K562 (cell line): ENCODE measurements at regions not wholly inside any gene's neighbourhood (a gene's known extent, or its start where the extent isn't known, plus 50 kb on each side); places are given as distances from the start of the nearest gene placed in this dataset.
A peak's percentile ranks its signal among the peaks of the same experiment; 100 is the strongest.

Experiments
- ATAC-seq: fragments of 200-7000 bp; cut with Tn5 transposase; 3 replicates; pipeline ENCODE4 v1.9.1; 2020; ENCODE audit warnings: moderate library complexity
- BruUV-seq: library from RNA; stranded (reverse); fragments of 400-500 nt; replicated peaks from 2 replicates; lab custom pipeline; 2021; lab: Mats Ljungman, UMichigan
- CTCF ChIA-PET: fragments of 300-600 bp; formaldehyde crosslinking; extraction: SDS; loops from one replicate; lab custom pipeline; 2021; ENCODE audit warnings: low intra/inter-chr PET ratio; lab: Yijun Ruan, JAX
- POLR2A ChIA-PET: fragments of 300-600, 350-650 bp; sonication (Branson Sonifier 250); formaldehyde crosslinking; extraction: SDS; loops from one replicate; lab custom pipeline; 2021; ENCODE audit warnings: antibody characterized with exemption, inconsistent platforms; lab: Yijun Ruan, JAX
- DNase-seq, 4 experiments: peaks; one replicate each; pipeline versions ENCODE4 v3.0.0 to v3.0.0-alpha.2; 2011 to 2018; ENCODE audit warnings: low spot score in 3 of 4, mixed read lengths in 3 of 4; ENCODE audit errors: extremely low read depth in 1 of 4
- FAIRE-seq: peaks from 2 replicates; lab custom pipeline; 2011; peaks lifted over from hg19 to GRCh38; lab: Jason Lieb, UNC
- H2AFZ ChIP-seq: 2 replicates; pipeline ENCODE4 v1.6.0; 2011; ENCODE audit warnings: low read depth, low read length, control low read depth, inconsistent platforms
- H3K27ac ChIP-seq: fragments of 200-600 bp; 3 replicates; pipeline ENCODE4 v1.8.0; 2011; ENCODE audit warnings: low read depth, mild to moderate bottlenecking, control low read depth, inconsistent platforms, low read length, moderate library complexity, mixed read lengths; ENCODE audit errors: extremely low read depth
- H3K27me3 ChIP-seq, 2 experiments: fragments of 300-600 bp in 1 of 2; 2 replicates in 1 of 2; 3 replicates in 1 of 2; pipeline versions ENCODE4 v1.6.0 to v1.8.0; 2011; ENCODE audit warnings: inconsistent platforms in 2 of 2, low read length in 2 of 2, mild to moderate bottlenecking in 1 of 2, mixed read lengths in 1 of 2, moderate library complexity in 1 of 2; ENCODE audit not compliant: control insufficient read depth in 2 of 2, insufficient read depth in 2 of 2
- H3K36me3 ChIP-seq: fragments of 300-600 bp; 3 replicates; pipeline ENCODE4 v1.8.0; 2011; ENCODE audit warnings: mild to moderate bottlenecking, low read length, inconsistent platforms; ENCODE audit not compliant: control insufficient read depth, insufficient read depth
- H3K4me1 ChIP-seq, 2 experiments: fragments of 200-600 bp in 1 of 2; replicated peaks in 1 of 2; 2 replicates in 1 of 2; 3 replicates in 1 of 2; pipeline versions ENCODE4 v1.5.1 to v1.8.0; 2011; ENCODE audit warnings: inconsistent platforms in 2 of 2, low read length in 2 of 2, mild to moderate bottlenecking in 1 of 2, mixed read lengths in 1 of 2, moderate library complexity in 1 of 2; ENCODE audit not compliant: control insufficient read depth in 2 of 2, insufficient read depth in 2 of 2
- H3K4me2 ChIP-seq: 2 replicates; pipeline ENCODE4 v1.6.1; 2011; ENCODE audit warnings: low read length, control low read depth, inconsistent platforms, mixed read lengths; ENCODE audit not compliant: insufficient read depth
- H3K4me3 ChIP-seq: fragments of 200-600 bp; sonication (generic), shearing (Covaris generic); 2 replicates; pipeline ENCODE4 v1.5.1; 2016; ENCODE audit warnings: control low read depth, inconsistent platforms
- H3K79me2 ChIP-seq: fragments of 200-600 bp; 3 replicates; pipeline ENCODE4 v1.8.0; 2011; ENCODE audit warnings: low read length, inconsistent platforms; ENCODE audit not compliant: control insufficient read depth, insufficient read depth
- H3K9ac ChIP-seq, 2 experiments: 2 replicates each; pipeline versions ENCODE4 v1.6.0 to v1.6.1; 2011; ENCODE audit warnings: low read depth in 2 of 2, low read length in 2 of 2, control low read depth in 1 of 2, inconsistent platforms in 1 of 2, mild to moderate bottlenecking in 1 of 2, mixed read lengths in 1 of 2; ENCODE audit not compliant: insufficient read depth in 1 of 2
- H3K9me1 ChIP-seq: one replicate; pipeline ENCODE4 v1.6.0; 2011; ENCODE audit warnings: inconsistent platforms, mild to moderate bottlenecking, low read length, moderate library complexity; ENCODE audit not compliant: control insufficient read depth, insufficient read depth
- H3K9me3 ChIP-seq: replicated peaks from 2 replicates; pipeline ENCODE4 v1.5.1; 2011; ENCODE audit warnings: low read depth, low read length, inconsistent platforms; ENCODE audit not compliant: control insufficient read depth, insufficient read depth
- H4K20me1 ChIP-seq: replicated peaks from 2 replicates; pipeline ENCODE4 v1.6.1; 2011; ENCODE audit warnings: low read length, inconsistent platforms, mixed read lengths; ENCODE audit not compliant: control insufficient read depth, insufficient read depth
- FOXJ3 ChIP-seq: sonication (generic); formaldehyde crosslinking; IDR thresholded peaks from 2 replicates; pipeline ENCODE4 v1.4.0; 2020; ENCODE audit warnings: mild to moderate bottlenecking, missing genetic modification reagents
- HNRNPL ChIP-seq: fragments of 200-400 bp; formaldehyde crosslinking; IDR thresholded peaks from 2 replicates; pipeline ENCODE4 v1.6.1; 2017; ENCODE audit warnings: low read depth, mild to moderate bottlenecking, low read length
- NR3C1 ChIP-seq: sonication (generic); formaldehyde crosslinking; IDR thresholded peaks from 2 replicates; pipeline ENCODE4 v1.8.1; 2022; ENCODE audit warnings: missing genetic modification reagents
- RBM39 ChIP-seq: fragments of 200-400 bp; formaldehyde crosslinking; optimal IDR thresholded peaks from 2 replicates; pipeline ENCODE3; 2018; ENCODE audit warnings: low read depth, low read length
- TCF7L2 ChIP-seq: fragments of 150-350 bp; IDR thresholded peaks from 2 replicates; pipeline ENCODE4 v1.6.1; 2016; ENCODE audit warnings: low read depth, mild to moderate bottlenecking, low read length, moderate library complexity
- WGBS: fragments of 100-300 bp; shearing (Covaris generic); methylation state at CpG from one replicate; pipeline ENCODE4 v1.1.6; 2016; ENCODE audit warnings: low coverage, mixed read lengths; ENCODE audit not compliant: insufficient coverage; ENCODE audit errors: missing lambda C conversion rate; 5-methylcytosine and 5-hydroxymethylcytosine counted together
- in situ Hi-C: fragments of 300-500 bp; cut with MboI; formaldehyde crosslinking; loops from 4 replicates; pipeline ENCODE4 v1.15.0; 2018; ENCODE audit warnings: inconsistent platforms, mixed read lengths
- intact Hi-C: fragments of 100-400 bp; cut with micrococcal nuclease; formaldehyde crosslinking; loops from 2 replicates; pipeline ENCODE4 v1.14.2; 2022
- TF ChIP-seq, protein P1 (sequence below), 2 experiments: fragments of 450-650 bp; formaldehyde crosslinking in 1 of 2; IDR thresholded peaks; 2 replicates each; pipeline versions ENCODE4 v1.4.0 to v1.6.1; 2014 to 2020; ENCODE audit warnings: mild to moderate bottlenecking in 2 of 2, borderline replicate concordance in 1 of 2, low read depth in 1 of 2
- TF ChIP-seq, protein P2 (sequence below): fragments of 450-650 bp; IDR thresholded peaks from 2 replicates; pipeline ENCODE4 v1.6.1; 2017; ENCODE audit warnings: antibody characterized with exemption
- TF ChIP-seq, protein P3 (sequence below): fragments of 250-450 bp; sonication (Bioruptor Pico); IDR thresholded peaks from 2 replicates; pipeline ENCODE4 v1.8.0; 2022; ENCODE audit warnings: inconsistent platforms

DNA sequence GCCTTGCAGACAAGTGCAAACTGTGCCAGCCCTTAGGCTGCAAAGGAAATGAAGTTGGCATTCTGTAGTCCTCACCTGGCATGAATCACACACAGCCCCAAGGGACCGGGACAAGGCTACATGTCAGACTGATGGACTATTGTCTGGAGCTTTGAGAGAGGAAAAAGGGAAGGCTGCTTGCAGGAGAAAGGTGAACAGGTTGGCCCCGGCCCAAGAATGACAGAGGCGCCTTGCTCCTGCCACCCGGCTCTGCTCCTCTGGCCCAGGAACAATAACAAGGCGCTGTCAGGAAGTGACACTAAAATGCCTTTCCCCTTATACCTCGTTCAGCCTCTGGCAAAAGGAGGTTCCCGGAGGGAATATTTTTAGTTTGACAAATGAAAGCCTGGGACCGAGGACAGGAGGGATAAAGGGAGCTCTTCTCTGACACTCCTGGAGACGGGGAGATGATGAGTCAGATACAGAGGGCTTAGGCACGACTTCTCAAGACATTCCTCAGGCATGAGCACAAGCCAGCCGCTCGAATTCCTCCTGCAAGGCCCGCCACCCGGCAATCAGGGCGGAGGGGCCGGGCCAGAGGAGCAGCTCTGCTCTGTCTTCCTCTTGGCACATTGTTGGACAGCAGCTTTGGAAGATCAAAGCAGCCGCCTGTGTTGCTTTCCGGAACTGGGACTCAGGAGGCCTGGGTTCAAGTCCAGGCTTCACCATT, 105.8 kb downstream of the NOG start:
- no peak overlapping the region for H2AFZ ChIP-seq
- POLR2A ChIA-PET = interaction anchor here (1.0 kb wide), 1 partner anchor 197 kb away, joined by 5 read pairs; no protein-coding TSS in a partner anchor
- FAIRE-seq = no peak
- TF ChIP-seq, protein P1, sequence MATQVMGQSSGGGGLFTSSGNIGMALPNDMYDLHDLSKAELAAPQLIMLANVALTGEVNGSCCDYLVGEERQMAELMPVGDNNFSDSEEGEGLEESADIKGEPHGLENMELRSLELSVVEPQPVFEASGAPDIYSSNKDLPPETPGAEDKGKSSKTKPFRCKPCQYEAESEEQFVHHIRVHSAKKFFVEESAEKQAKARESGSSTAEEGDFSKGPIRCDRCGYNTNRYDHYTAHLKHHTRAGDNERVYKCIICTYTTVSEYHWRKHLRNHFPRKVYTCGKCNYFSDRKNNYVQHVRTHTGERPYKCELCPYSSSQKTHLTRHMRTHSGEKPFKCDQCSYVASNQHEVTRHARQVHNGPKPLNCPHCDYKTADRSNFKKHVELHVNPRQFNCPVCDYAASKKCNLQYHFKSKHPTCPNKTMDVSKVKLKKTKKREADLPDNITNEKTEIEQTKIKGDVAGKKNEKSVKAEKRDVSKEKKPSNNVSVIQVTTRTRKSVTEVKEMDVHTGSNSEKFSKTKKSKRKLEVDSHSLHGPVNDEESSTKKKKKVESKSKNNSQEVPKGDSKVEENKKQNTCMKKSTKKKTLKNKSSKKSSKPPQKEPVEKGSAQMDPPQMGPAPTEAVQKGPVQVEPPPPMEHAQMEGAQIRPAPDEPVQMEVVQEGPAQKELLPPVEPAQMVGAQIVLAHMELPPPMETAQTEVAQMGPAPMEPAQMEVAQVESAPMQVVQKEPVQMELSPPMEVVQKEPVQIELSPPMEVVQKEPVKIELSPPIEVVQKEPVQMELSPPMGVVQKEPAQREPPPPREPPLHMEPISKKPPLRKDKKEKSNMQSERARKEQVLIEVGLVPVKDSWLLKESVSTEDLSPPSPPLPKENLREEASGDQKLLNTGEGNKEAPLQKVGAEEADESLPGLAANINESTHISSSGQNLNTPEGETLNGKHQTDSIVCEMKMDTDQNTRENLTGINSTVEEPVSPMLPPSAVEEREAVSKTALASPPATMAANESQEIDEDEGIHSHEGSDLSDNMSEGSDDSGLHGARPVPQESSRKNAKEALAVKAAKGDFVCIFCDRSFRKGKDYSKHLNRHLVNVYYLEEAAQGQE (IDR thresholded peaks at IDR 0.05; ENCODE audit: borderline replicate concordance) = 0 out of 2 replicates have a peak, but pooled peaks have one; percentile 11
- TF ChIP-seq, protein P1 (CRISPR knock-in tag; IDR thresholded peaks at IDR 0.05; ENCODE audit: low read depth) = no peak
- TF ChIP-seq HNRNPL = no peak
- TF ChIP-seq, protein P2, sequence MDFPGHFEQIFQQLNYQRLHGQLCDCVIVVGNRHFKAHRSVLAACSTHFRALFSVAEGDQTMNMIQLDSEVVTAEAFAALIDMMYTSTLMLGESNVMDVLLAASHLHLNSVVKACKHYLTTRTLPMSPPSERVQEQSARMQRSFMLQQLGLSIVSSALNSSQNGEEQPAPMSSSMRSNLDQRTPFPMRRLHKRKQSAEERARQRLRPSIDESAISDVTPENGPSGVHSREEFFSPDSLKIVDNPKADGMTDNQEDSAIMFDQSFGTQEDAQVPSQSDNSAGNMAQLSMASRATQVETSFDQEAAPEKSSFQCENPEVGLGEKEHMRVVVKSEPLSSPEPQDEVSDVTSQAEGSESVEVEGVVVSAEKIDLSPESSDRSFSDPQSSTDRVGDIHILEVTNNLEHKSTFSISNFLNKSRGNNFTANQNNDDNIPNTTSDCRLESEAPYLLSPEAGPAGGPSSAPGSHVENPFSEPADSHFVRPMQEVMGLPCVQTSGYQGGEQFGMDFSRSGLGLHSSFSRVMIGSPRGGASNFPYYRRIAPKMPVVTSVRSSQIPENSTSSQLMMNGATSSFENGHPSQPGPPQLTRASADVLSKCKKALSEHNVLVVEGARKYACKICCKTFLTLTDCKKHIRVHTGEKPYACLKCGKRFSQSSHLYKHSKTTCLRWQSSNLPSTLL = no peak
- TF ChIP-seq RBM39 = no peak
- 0 out of 2 replicates have a peak, but pooled peaks have one; percentile 28 for TF ChIP-seq TCF7L2
- no peak for TF ChIP-seq FOXJ3 (CRISPR knock-in tag)
- TF ChIP-seq, protein P3, sequence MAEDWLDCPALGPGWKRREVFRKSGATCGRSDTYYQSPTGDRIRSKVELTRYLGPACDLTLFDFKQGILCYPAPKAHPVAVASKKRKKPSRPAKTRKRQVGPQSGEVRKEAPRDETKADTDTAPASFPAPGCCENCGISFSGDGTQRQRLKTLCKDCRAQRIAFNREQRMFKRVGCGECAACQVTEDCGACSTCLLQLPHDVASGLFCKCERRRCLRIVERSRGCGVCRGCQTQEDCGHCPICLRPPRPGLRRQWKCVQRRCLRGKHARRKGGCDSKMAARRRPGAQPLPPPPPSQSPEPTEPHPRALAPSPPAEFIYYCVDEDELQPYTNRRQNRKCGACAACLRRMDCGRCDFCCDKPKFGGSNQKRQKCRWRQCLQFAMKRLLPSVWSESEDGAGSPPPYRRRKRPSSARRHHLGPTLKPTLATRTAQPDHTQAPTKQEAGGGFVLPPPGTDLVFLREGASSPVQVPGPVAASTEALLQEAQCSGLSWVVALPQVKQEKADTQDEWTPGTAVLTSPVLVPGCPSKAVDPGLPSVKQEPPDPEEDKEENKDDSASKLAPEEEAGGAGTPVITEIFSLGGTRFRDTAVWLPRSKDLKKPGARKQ = no peak
- no peak for TF ChIP-seq NR3C1

More for the DNA sequence above, 105.8 kb downstream of the NOG start:
- Histone ChIP-seq H3K27ac (no peak overlapping the region), H4K20me1 (no peaks in the 10 kb centered on the region), H3K9me3 (no peaks in the 10 kb centered on the region), H3K4me3 (no peak overlapping the region), H3K36me3 (no peaks in the 10 kb centered on the region), H3K79me2 (no peaks in the 10 kb centered on the region), H3K9ac (no peak overlapping the region), H3K4me2 (no peak overlapping the region), H3K9me1 (no peaks in the 10 kb centered on the region), H3K27me3 (peaks cover 0 to 14% of the 10 kb centered on the region in 2 experiments; a peak in 1 of 5 replicates), H3K4me1 (no peaks in the 10 kb centered on the region; a peak in 1 of 5 replicates)
- no TSS peak for BruUV-seq
- no peak for ATAC-seq
- WGBS = under 1% methylated on average over 18 of the region's 18 CpGs
- in situ Hi-C loops (loop anchor here (5.0 kb wide), 1 partner anchor 77 kb away; no protein-coding TSS in a partner anchor), intact Hi-C loops (no loop called here)
- CTCF ChIA-PET = no interaction called here
- DNase-seq = no peak
